ENCODE measurements at regions not wholly inside any gene's neighbourhood (a gene's known extent, or its start where the extent isn't known, plus 50 kb on each side); places are given as distances from the start of the nearest gene placed in this dataset.

GRCh38 chr1:191572479-191572878, 585.8 kb upstream of the RGS18 start (continued):
- TF ChIP-seq ZBTB34 (CRISPR knock-in tag; IDR thresholded peaks at IDR 0.05) (no peak), DPF2 (IDR thresholded peaks at IDR 0.05) (peak; percentile 36; the same call in 1 of the 2 replicates), MTA2 (IDR thresholded peaks at IDR 0.05; ENCODE audit: low read depth) (peak; percentile 43; the same call in 1 of the 2 replicates), ZNF699 (CRISPR knock-in tag; IDR thresholded peaks at IDR 0.05; ENCODE audit: insufficient replicate concordance) (no peak), GTF2B (IDR thresholded peaks at IDR 0.05; ENCODE audit: extremely low read depth, insufficient read length) (no peak), TAL1 (IDR thresholded peaks at IDR 0.05) (peak; percentile 64), KLF13 (tag; IDR thresholded peaks at IDR 0.05; ENCODE audit: borderline replicate concordance, low read depth) (no peak), SUPT5H (IDR thresholded peaks at IDR 0.05) (no peak), YY1 (IDR thresholded peaks at IDR 0.05; ENCODE audit: borderline replicate concordance in 1 of 3, control insufficient read depth in 1 of 3, extremely low read depth in 1 of 3, insufficient read depth in 3 of 3, insufficient read length in 1 of 3, insufficient replicate concordance in 2 of 3, low read depth in 1 of 3, low read length in 2 of 3) (no peak), ZNF589 (CRISPR knock-in tag; IDR thresholded peaks at IDR 0.05; ENCODE audit: low read depth) (no peak)
